ENCODE measurements at regions not wholly inside any gene's neighbourhood (a gene's known extent, or its start where the extent isn't known, plus 50 kb on each side); places are given as distances from the start of the nearest gene placed in this dataset.

DNA sequence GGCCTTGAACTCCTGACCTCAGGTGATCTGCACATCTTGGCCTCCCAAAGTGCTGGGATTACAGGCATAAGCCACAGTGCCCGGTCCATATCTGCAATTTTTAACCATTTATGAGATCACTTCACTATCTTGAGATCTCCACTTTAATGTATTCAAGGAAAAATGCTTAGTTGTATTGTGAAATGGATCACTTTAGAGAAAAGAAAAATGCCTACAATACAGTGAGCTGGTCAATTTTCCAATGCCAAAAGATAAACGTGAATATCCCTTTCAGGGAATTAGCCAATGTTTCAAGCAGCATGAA is 82.8 kb upstream of the ZNF217 start:
- TF ChIP-seq, protein P1, sequence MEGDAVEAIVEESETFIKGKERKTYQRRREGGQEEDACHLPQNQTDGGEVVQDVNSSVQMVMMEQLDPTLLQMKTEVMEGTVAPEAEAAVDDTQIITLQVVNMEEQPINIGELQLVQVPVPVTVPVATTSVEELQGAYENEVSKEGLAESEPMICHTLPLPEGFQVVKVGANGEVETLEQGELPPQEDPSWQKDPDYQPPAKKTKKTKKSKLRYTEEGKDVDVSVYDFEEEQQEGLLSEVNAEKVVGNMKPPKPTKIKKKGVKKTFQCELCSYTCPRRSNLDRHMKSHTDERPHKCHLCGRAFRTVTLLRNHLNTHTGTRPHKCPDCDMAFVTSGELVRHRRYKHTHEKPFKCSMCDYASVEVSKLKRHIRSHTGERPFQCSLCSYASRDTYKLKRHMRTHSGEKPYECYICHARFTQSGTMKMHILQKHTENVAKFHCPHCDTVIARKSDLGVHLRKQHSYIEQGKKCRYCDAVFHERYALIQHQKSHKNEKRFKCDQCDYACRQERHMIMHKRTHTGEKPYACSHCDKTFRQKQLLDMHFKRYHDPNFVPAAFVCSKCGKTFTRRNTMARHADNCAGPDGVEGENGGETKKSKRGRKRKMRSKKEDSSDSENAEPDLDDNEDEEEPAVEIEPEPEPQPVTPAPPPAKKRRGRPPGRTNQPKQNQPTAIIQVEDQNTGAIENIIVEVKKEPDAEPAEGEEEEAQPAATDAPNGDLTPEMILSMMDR (IDR thresholded peaks at IDR 0.05): no peak
- TF ChIP-seq POLR2A (IDR thresholded peaks at IDR 0.05): no peak

Data from body of pancreas (tissue), 4 donors.